GM12891 (cell line): ENCODE measurements at regions not wholly inside any gene's neighbourhood (a gene's known extent, or its start where the extent isn't known, plus 50 kb on each side); places are given as distances from the start of the nearest gene placed in this dataset.

ENCODE experiments used
- DNase-seq: peaks from one replicate; pipeline ENCODE4 v3.0.0; 2011; ENCODE audit warnings: low spot score; ENCODE audit not compliant: insufficient read length
- FAIRE-seq: peaks from 2 replicates; lab custom pipeline; 2011; peaks lifted over from hg19 to GRCh38; lab: Jason Lieb, UNC
- PAX5 ChIP-seq: IDR thresholded peaks from 2 replicates; pipeline ENCODE4 v1.6.1; 2011; ENCODE audit warnings: low read length, moderate library complexity, mild to moderate bottlenecking; ENCODE audit not compliant: insufficient read depth, severe bottlenecking
- POLR2A ChIP-seq: IDR thresholded peaks from 2 replicates; pipeline ENCODE4 v1.6.1; 2011; ENCODE audit warnings: low read depth, low read length, control low read depth
- POLR2AphosphoS5 ChIP-seq: IDR thresholded peaks from 2 replicates; pipeline ENCODE4 v1.6.1; 2011; ENCODE audit warnings: low read depth, low read length, control low read depth
- POU2F2 ChIP-seq: IDR thresholded peaks from 2 replicates; pipeline ENCODE4 v1.6.1; 2011; ENCODE audit warnings: low read depth, mild to moderate bottlenecking, control low read depth, low read length, moderate library complexity
- SPI1 ChIP-seq: IDR thresholded peaks from 2 replicates; pipeline ENCODE4 v1.6.1; 2011; ENCODE audit warnings: low read depth, low read length, control low read depth
- TAF1 ChIP-seq: IDR thresholded peaks from 2 replicates; pipeline ENCODE4 v1.6.1; 2011; ENCODE audit warnings: low read depth, low read length, control low read depth

- FAIRE-seq (no peak), DNase-seq (no peak)
- no peak for TF ChIP-seq POLR2AphosphoS5
These were observed 52.2 kb downstream of the FAT3 start for GRCh38 chr11:92276773-92277172.

- FAIRE-seq = no peak
- TF ChIP-seq POLR2A = no peak
- no peak for TF ChIP-seq SPI1
- no peak for TF ChIP-seq POLR2AphosphoS5
- no peak for TF ChIP-seq TAF1
- TF ChIP-seq PAX5 = no peak
- no peak for TF ChIP-seq POU2F2
- DNase-seq = no peak
These were observed 53.3 kb downstream of the FAT3 start for GRCh38 chr11:92277871-92278270.

- TF ChIP-seq SPI1 = no peak
- no peak for TF ChIP-seq POLR2AphosphoS5
- TF ChIP-seq TAF1 = no peak
- FAIRE-seq (no peak), DNase-seq (no peak)
These were observed 54.3 kb downstream of the FAT3 start for GRCh38 chr11:92278791-92279433.

- TF ChIP-seq POU2F2 (no peak), PAX5 (no peak)
- FAIRE-seq = no peak
- no peak for DNase-seq
These were observed 59.5 kb downstream of the FAT3 start for GRCh38 chr11:92284107-92284506.

- DNase-seq = no peak
- TF ChIP-seq POU2F2 (no peak), POLR2A (no peak), SPI1 (no peak), TAF1 (no peak), POLR2AphosphoS5 (no peak), PAX5 (no peak)
- FAIRE-seq = no peak
These were observed 59.9 kb downstream of the FAT3 start for GRCh38 chr11:92284558-92284957.

GRCh38 chr11:92285776-92286175, 61.2 kb downstream of the FAT3 start:
- TF ChIP-seq POU2F2 (no peak), POLR2AphosphoS5 (no peak), POLR2A (no peak), SPI1 (no peak), PAX5 (no peak), TAF1 (no peak)
- FAIRE-seq = no peak
- DNase-seq = no peak

- no peak for DNase-seq
- TF ChIP-seq PAX5 = no peak
- FAIRE-seq = no peak
These were observed 62.1 kb downstream of the FAT3 start for GRCh38 chr11:92286709-92287108.

GRCh38 chr11:92295175-92296137, 70.8 kb downstream of the FAT3 start:
- FAIRE-seq (no peak), DNase-seq (no peak)
- TF ChIP-seq SPI1 = no peak
- TF ChIP-seq POU2F2 = no peak
- TF ChIP-seq TAF1 = no peak
- no peak for TF ChIP-seq POLR2AphosphoS5
- no peak for TF ChIP-seq POLR2A
- TF ChIP-seq PAX5 = no peak

GRCh38 chr11:92296138-92296515, 71.5 kb downstream of the FAT3 start:
- FAIRE-seq = no peak
- no peak for DNase-seq
- TF ChIP-seq SPI1 (no peak), PAX5 (no peak), POLR2AphosphoS5 (no peak), TAF1 (no peak), POLR2A (no peak), POU2F2 (no peak)
